HG03159 (cell line): ENCODE measurements at regions not wholly inside any gene's neighbourhood (a gene's known extent, or its start where the extent isn't known, plus 50 kb on each side); places are given as distances from the start of the nearest gene placed in this dataset.

Source experiments
- ATAC-seq: cut with Tn5 transposase; IDR thresholded peaks from one replicate; pipeline ENCODE4 v1.9.1; 2021; ENCODE audit warnings: mild to moderate bottlenecking, moderate library complexity; ENCODE audit not compliant: unreplicated experiment

DNA sequence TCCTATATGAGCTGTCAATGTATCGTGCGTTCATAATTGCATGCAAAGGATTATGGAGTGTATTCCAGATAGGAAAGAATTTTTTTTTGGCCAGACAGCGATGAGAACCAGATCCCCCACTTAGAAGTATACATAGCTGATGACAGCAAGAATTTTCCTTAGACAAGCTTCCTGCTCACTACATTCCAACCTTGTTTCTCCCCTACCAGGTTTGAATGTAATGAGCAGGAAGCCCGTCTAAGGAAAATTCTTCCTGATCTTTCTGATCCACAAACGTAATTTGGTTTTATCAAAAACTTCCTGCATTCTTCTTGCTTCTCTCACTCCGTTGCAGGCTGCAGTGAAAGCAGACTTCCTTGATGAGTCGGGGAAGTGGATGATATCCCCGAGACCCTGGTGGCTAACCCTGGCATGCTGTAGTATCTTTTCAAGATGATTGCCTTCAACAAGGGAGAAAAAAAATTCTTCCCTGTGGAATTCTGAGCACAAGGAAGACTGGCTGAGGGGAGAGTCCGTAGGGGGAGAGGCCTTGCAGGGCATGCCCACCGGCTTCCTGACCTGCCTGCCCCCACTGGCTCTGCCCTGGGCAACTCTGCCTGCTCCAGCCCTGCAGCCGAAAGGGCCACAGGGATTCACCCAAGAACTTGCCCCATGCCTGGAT lies 243.1 kb downstream of the TLE3 start:
- ATAC-seq, result no peak

DNA sequence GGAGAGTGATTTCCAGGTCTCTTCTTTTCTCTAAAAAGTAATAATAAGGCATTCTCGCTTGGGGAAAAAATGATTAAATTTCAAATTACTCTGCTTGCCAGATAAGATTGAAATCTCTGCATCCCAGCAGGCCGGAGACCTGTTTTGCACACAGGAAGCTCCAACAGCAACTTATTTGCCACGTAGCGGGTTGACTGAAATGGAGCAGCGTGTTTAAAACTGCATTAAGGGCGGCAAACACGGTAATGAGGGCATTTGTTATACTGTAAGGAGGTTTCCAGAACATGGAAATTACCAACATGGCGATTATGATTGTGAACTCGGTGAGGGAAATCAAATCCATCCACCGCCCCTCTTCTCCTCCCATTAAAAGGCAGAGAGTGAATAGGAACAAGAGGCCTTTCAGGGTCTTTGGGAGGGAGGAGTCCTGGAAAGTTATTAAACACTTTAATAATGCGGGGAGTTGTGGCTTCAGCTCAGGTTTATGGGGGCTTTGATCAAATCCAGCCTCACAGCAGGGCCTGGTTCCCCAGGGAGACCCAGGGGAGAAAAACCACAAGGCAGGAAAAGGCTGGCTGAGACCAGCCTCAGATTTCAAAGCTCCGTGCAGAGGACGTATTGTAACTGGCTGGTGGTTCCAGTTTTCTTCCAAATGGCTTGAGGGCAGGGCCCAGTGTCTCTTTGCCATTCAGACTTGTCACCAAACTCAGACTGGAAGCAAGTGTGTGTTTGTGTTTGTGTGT lies 242.3 kb downstream of the TLE3 start:
- ATAC-seq, result no peak

DNA sequence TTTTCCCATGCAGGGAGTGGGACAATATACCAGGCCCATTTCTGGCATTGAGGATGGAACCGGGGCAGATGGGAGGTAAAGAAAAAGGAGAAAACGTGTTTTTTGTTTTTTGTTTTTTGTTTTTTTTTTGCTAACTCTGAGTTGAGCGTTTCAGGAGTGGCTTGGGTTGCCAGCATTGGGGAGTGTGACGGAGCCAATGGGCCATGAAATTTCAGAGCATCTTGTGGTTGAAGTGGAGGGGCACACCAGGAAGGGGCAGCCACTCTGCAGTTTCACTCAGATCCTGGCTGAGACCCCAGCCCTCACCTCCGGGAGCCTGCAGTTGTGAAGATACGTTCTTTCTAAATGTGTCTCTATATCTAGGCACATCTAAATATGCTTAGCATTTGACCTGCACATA lies 240.5 kb downstream of the TLE3 start:
- no peak for ATAC-seq

- ATAC-seq, result no peak
Measured at GRCh38 chr15:69857686-69858391, 239.9 kb downstream of the TLE3 start.

DNA sequence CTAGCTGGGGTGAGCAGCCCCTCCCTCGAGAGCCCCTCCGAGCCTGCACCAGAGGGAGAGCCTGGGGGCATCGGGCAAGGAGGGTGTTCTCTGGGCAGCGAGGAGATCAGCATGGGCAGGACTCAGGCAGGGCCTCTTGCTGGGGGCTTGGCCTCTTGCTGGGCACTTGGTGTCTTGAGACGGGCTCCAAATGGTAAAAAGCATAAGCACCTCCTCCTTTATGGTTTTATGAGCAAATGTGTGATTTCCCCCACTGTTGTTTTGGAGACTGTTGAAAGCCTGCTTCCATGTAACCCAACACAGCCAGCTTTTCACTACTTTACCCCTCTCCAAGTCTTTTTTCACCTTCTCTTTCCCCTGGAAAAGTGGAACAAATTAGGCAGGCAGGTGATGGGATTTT lies 239.3 kb downstream of the TLE3 start:
- ATAC-seq, result no peak

GRCh38 chr15:69859866-69860265 lies 237.9 kb downstream of the TLE3 start:
- no peak for ATAC-seq

GRCh38 chr15:69860321-69860720 lies 237.4 kb downstream of the TLE3 start:
- no peak for ATAC-seq

DNA sequence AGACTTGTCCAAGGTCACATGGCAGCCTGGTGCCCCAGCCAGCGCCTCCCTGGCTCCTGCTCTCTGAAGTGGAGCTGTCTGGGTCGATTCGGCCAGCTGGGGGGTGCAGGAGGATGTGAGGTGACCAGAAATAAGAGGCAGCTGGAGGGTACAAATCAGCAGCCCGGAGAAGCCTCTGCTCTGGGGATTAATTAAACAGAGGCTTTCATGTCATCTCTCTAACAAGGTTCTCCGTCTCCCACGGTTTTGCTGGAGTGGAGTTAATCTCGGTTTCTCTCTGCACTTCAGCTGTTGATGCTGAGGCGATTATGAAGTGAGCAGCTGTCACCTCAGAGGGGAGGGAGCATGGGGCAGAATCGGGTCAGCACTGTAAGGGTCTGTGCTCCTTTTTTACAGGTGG lies 236.8 kb downstream of the TLE3 start:
- ATAC-seq, result no peak

- no peak for ATAC-seq
Measured at GRCh38 chr15:69861331-69862171, 236.2 kb downstream of the TLE3 start.

- ATAC-seq, result no peak
Measured at GRCh38 chr15:69862540-69862939, 235.2 kb downstream of the TLE3 start.

DNA sequence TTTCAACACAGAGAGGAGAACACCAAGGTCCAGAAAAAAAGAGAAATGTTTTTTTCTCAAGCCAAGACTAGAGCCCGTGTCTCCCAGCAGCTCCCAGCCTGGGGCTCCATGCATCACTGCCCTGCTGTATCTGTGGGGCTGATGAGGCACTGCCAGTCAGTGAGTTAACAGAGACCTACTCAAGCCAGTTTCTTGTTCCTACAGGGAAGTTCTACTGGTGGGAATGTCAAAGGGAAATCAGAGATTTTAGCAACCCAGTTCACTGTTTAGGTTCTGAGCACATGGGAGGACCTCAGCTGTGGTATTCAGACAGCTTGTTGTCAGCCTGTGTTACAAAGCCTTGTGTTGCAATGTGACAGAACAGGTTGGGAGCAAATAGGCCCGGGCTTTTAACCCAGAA lies 234.3 kb downstream of the TLE3 start:
- ATAC-seq, result no peak

- ATAC-seq, result no peak
Measured at GRCh38 chr15:69865369-69865768, 232.3 kb downstream of the TLE3 start.

DNA sequence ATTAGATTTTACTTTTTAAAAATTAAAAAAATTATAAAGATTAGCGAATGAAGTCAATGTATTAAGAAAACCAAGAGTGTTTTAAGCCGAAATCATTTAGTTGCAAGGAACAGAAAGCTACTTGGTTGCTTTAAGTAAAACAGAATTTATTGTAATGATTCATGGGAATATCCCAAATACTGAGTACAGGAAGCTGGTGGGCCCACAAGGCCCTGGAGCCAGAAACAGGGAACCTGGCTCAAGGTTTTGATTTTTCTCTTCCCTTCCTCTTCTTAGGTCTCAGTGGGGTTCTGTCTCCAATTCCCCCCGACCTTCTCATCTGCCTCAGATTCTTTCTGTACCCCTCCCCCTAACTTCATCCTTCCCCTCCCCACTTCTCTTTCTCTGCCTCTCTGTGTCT lies 229.0 kb downstream of the TLE3 start:
- no peak for ATAC-seq

DNA sequence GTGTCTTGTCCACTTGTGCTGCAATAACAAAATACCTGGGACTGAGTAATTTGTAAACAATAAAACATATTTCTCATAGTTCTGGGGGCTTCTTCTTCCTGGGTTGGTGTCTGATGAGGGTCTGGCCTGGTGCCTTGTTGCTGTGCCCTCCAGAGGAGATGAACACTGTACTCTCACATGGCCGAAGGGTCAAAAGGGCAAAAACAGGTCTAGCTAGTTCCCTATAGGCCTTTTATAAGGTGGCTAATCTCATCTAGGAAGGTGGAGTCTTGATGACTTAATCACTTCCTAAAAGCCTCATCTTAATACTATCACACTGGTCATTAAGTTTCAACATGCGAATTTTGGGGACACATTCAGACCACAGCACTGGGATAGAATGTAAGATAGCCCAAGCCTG lies 228.4 kb downstream of the TLE3 start:
- no peak for ATAC-seq

- no peak for ATAC-seq
Measured at GRCh38 chr15:69869881-69870505, 227.7 kb downstream of the TLE3 start.

- no peak for ATAC-seq
Measured at GRCh38 chr15:69871511-69872134, 226.1 kb downstream of the TLE3 start.

DNA sequence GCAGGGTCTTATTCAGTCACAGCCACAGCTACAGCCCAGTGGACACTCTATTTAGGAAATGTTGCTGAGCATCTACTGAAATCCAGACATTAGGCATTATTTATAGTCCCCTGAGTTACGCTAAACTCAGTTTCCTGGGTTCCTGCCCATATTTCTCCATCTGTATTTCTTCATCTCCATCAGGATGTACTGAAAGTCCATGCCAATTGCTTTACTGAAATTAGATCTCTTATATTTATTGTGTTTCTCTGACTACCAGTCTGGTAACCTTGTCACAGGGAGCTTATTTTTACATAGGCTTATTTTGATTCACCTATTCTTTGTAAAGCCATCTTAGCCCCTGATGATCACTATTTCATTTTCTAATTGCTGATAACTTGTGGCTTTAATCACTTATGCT lies 223.9 kb downstream of the TLE3 start:
- ATAC-seq, result no peak

DNA sequence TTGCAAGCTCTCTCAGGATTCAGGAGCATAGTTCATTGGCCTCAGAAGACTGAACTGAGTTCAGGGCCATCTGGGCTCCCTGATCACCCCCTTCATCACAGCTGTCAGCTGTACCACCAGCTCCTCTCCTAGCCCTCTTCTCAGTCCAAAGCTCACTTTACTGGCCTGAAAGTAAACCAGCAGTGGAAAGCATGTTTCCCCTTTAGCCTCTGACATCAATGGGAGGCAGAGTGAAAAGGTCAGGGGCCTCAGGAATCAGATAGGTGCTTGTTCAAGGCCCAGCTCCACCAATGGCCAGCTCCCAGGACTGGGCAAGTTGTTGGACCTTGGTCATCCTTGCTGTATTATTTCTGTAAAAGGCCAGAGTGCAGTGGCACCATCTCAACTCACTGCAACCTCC lies 223.4 kb downstream of the TLE3 start:
- ATAC-seq, result no peak

DNA sequence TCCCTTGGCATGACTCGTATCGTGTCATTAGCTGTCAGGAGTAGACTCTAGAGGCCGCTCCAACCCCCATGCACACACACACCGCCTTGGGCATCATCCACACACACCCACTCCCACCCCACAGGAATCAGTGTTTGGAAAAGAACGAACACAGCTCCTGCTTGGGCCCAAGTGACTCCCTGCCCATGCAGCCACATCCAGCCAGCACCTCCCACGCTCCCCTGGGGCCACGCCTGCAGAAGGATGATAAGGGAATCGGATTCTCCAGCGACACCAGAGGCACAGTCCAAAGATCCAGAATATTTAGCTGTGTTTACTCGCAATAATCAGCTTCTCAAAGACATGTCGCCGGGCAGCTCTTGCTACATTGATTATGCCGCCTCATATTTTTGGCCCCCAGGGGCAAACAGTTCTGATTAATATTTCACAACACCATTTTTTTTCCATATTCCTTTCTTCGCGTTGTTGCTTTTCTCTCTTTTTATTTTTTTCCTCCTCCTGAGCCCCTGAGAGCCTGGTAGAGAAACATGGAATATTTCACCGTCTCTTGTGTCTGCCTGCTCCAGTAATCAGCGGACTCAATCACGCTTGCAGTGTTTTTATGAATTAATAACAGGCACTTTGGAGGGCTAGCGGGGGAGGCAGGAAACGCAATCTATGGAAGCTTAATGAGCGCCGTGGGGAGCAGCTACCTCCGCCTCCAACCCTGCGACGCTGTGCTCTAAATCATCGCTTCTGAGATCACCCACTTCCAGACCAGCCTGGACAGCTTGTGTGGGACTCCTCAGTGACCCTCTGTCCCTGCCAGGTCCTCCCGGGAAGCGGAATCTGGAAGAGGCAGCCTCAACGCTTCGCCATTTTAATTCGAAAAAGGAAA lies 221.4 kb downstream of the TLE3 start:
- no peak for ATAC-seq
